22Rv1 (cell line): ENCODE measurements at regions not wholly inside any gene's neighbourhood (a gene's known extent, or its start where the extent isn't known, plus 50 kb on each side); places are given as distances from the start of the nearest gene placed in this dataset.

Experiments
- H3K27ac ChIP-seq: fragments of 450-650 bp; 2 replicates; pipeline ENCODE4 v1.5.1; 2017
- ZFX ChIP-seq: fragments of 450-650 bp; IDR thresholded peaks from 2 replicates; pipeline ENCODE4 v1.6.1; 2017; ENCODE audit warnings: antibody characterized with exemption, borderline replicate concordance
- TF ChIP-seq, protein P1 (sequence below): fragments of 450-650 bp; IDR thresholded peaks from 2 replicates; pipeline ENCODE4 v1.5.1; 2017; ENCODE audit warnings: mild to moderate bottlenecking

DNA sequence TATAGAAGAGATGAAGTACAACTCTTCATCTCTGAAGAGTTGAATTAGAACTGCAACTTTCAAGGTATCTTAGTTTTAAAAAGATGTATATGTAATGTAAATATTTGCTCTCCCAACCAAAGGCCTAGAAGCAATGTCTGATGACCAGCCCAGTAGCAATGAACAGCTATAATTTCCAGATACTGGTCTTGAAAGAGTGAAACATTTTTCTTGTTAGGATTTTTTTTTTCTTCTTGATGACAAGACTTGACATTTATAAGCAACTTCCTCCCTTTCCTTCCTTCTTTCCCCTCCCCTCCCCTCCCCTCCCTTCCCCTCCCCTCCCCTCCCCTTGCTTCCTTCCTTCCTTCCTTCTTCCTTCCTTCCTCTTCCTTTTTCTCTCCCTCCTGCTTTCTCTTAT is 423.4 kb downstream of the ZIC1 start:
- TF ChIP-seq, protein P1, sequence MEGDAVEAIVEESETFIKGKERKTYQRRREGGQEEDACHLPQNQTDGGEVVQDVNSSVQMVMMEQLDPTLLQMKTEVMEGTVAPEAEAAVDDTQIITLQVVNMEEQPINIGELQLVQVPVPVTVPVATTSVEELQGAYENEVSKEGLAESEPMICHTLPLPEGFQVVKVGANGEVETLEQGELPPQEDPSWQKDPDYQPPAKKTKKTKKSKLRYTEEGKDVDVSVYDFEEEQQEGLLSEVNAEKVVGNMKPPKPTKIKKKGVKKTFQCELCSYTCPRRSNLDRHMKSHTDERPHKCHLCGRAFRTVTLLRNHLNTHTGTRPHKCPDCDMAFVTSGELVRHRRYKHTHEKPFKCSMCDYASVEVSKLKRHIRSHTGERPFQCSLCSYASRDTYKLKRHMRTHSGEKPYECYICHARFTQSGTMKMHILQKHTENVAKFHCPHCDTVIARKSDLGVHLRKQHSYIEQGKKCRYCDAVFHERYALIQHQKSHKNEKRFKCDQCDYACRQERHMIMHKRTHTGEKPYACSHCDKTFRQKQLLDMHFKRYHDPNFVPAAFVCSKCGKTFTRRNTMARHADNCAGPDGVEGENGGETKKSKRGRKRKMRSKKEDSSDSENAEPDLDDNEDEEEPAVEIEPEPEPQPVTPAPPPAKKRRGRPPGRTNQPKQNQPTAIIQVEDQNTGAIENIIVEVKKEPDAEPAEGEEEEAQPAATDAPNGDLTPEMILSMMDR = no peak
- TF ChIP-seq ZFX = no peak
- no peak overlapping the region for H3K27ac ChIP-seq

DNA sequence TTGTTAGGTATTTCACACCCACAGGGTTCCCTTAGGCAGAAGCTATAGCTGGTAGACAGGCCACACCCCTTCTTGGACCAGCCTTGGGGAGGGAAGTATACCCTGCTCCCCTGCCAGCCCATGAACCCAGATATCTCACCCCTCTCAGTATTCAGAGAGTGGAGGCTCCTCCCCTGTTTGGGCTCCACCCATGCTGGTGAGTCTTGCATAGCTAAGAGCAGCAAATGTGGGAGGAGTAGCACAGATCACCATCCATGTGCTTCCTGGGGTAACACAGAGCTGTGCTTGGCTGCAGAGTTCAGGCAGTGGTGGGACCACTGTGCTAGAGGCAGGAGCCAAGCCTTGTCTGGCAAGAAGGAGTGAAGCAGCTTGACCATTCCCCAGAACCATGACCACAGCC is 427.2 kb downstream of the ZIC1 start:
- no peak overlapping the region for H3K27ac ChIP-seq
- TF ChIP-seq, protein P1 = no peak
- no peak for TF ChIP-seq ZFX

DNA sequence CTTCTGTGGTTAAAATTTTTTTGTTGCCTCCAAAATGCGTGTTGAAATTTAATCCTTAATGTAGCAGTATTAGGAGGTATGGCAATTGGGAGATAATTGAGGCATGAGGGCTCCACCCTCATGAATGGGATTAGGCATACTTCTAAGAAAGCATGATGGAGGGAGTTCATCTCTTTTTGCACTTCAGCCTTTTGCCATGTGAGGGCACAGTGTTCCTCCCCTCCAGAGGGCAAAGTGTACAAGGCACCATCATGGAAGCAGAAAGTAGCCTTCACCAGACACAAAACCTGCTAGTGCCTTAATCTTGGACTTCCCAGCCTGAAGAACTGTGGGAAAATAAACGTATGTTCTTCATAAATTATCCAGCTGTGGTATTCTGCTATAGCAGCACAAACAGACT is 429.5 kb downstream of the ZIC1 start:
- TF ChIP-seq ZFX = no peak
- TF ChIP-seq, protein P1 = peak; percentile 32
- no peak overlapping the region for H3K27ac ChIP-seq

DNA sequence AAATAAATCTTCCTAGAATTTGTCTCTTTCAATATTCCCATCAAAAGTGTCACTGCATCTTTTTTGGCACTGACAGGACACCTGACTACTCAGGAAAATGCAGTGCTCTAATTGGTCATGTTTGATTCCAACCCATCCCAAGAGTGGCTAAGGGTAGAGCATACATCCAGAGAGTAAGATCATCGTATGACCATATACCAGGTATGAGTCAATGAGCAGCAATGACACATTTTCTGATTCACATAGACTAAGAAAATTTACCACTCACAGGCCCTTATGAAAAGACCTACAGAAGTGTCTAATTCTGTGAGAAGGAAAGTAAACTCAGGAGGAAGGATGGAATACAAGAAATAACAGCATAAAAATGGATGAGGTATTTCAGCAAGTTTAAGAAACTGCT is 434.2 kb downstream of the ZIC1 start:
- TF ChIP-seq ZFX = no peak
- TF ChIP-seq, protein P1 = no peak
- H3K27ac ChIP-seq = no peak overlapping the region

DNA sequence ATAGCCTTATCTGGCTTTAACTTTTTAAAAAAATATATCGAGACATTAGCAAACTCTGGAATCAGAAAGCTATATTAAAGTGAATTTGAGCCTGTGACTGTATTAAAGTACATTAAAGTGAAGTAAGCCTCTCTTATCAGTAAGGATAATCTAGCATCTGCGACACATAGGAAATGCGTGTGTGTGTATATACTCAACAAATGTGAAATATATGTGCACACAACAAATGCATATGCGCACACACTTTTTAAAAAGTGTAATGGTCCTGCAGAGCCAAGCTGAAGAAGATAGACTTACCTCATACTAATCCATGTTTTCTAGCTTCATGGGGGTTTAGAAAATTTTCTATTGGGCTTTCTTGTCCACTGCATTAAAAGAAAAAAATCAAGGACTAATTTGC is 437.1 kb downstream of the ZIC1 start:
- TF ChIP-seq, protein P1 = no peak
- no peak for TF ChIP-seq ZFX
- H3K27ac ChIP-seq = no peak overlapping the region

DNA sequence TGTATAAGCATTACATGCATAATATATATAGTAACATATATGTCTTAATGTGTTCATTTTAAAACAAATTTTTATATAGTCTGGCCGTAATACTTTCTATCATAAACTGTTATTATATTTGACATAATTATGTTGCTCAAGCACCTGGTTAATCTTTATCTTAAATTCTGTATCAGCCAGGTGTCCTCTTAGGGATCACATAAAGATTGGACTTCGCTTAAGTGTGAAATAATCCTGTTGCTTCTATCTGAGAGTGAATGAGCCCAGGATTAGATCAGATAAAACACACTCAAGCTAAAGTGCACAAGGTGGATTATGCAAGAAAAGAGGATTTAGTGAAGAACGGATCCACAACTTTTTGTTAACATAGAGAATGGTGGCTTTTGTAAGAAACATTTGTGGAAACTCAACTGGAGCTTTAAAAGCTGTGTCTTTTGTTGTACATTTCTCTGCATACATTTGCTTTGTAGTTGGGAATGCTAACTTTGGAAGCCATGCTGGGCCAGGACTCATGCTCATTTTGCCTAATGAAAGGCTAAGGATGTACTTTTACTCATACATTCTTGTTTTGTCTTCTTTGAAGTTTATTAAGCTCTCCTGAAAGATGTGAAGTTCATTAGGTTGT is 437.8 kb downstream of the ZIC1 start:
- H3K27ac ChIP-seq = no peak overlapping the region
- no peak for TF ChIP-seq ZFX
- TF ChIP-seq, protein P1 = no peak

DNA sequence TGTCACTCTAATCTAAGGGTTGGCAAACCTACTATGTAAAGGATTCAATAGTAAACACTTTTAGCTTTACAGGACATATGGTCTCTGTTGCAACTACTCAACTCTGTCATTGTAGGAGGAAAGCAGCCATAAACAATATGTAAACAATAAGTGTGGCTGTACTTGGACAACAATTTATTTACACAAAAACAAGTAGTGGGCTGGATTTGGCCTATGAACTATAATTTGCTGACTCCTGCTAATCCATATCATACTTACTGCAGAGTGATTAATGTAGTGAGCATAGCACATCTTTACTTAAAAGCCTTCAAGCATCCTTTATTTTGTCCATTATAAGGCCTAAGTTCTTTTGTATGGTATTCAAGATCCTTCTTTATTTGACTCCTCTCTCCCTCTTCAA is 441.9 kb downstream of the ZIC1 start:
- peak overlapping the region; percentile 46 for H3K27ac ChIP-seq
- TF ChIP-seq, protein P1 = no peak
- no peak for TF ChIP-seq ZFX
